Endodermal cell (in vitro differentiated cells): ENCODE measurements at regions not wholly inside any gene's neighbourhood (a gene's known extent, or its start where the extent isn't known, plus 50 kb on each side); places are given as distances from the start of the nearest gene placed in this dataset.

ENCODE experiments used
- DNase-seq: peaks from one replicate; pipeline ENCODE4 v3.0.0-alpha.2; 2017
- H3K27ac ChIP-seq: 2 replicates; pipeline ENCODE4 v1.5.1; 2013; ENCODE audit warnings: mild to moderate bottlenecking, low read depth, low read length, moderate library complexity
- H3K27me3 ChIP-seq: 2 replicates; pipeline ENCODE4 v1.6.1; 2013; ENCODE audit warnings: mild to moderate bottlenecking, low read length, moderate library complexity; ENCODE audit not compliant: insufficient read depth, control insufficient read depth, poor library complexity, severe bottlenecking
- H3K36me3 ChIP-seq: 2 replicates; pipeline ENCODE4 v1.7.0; 2013; ENCODE audit warnings: mild to moderate bottlenecking, low read length, moderate library complexity; ENCODE audit not compliant: control insufficient read depth, insufficient read depth
- H3K4me1 ChIP-seq: one replicate; pipeline ENCODE4 v1.7.0; 2013; ENCODE audit warnings: low read length; ENCODE audit not compliant: control insufficient read depth, insufficient read depth
- H3K4me3 ChIP-seq: 2 replicates; pipeline ENCODE4 v1.5.1; 2013; ENCODE audit warnings: mild to moderate bottlenecking, low read length, moderate library complexity
- H3K9ac ChIP-seq: 2 replicates; pipeline ENCODE4 v1.6.1; 2013; ENCODE audit warnings: mild to moderate bottlenecking, low read length, moderate library complexity; ENCODE audit not compliant: poor library complexity, severe bottlenecking; ENCODE audit errors: extremely low read depth
- H3K9me3 ChIP-seq: 2 replicates; pipeline ENCODE4 v1.6.1; 2013; ENCODE audit warnings: mild to moderate bottlenecking, low read length, moderate library complexity; ENCODE audit not compliant: control insufficient read depth
- H3K27ac Mint-ChIP-seq: 2 replicates; pipeline ENCODE4 v1.8.0; 2020; ENCODE audit warnings: mixed read lengths
- H3K27me3 Mint-ChIP-seq: 2 replicates; pipeline ENCODE4 v1.8.0; 2021; ENCODE audit warnings: mild to moderate bottlenecking, mixed read lengths; ENCODE audit not compliant: insufficient read depth
- H3K36me3 Mint-ChIP-seq: 2 replicates; pipeline ENCODE4 v1.8.0; 2020; ENCODE audit warnings: low read depth, mixed read lengths
- H3K4me1 Mint-ChIP-seq: 2 replicates; pipeline ENCODE4 v1.8.0; 2020; ENCODE audit warnings: mixed read lengths
- H3K4me3 Mint-ChIP-seq: 2 replicates; pipeline ENCODE4 v1.8.0; 2020; ENCODE audit warnings: mild to moderate bottlenecking, moderate library complexity, mixed read lengths
- H3K9me3 Mint-ChIP-seq: 2 replicates; pipeline ENCODE4 v1.8.0; 2020; ENCODE audit warnings: mild to moderate bottlenecking, mixed read lengths
- CTCF ChIP-seq: fragments of 200-600 bp; sonication (generic); conservative IDR thresholded peaks from 2 replicates; pipeline ENCODE4 v1.5.0; 2021; ENCODE audit warnings: antibody characterized with exemption, mild to moderate bottlenecking
- WGBS, 2 experiments: methylation state at CpG; one replicate each; pipeline versions ENCODE4 v1.1.5 to v1.1.7; 2013; ENCODE audit warnings: missing lambda C conversion rate in 2 of 2, mixed read lengths in 1 of 2; ENCODE audit not compliant: insufficient coverage in 1 of 2, insufficient read length in 1 of 2; 5-methylcytosine and 5-hydroxymethylcytosine counted together

- Mint-ChIP-seq H3K4me3 (no peak overlapping the region), H3K9me3 (no peaks in the 10 kb centered on the region), H3K27me3 (peaks cover 4% of the 10 kb centered on the region), H3K36me3 (no peaks in the 10 kb centered on the region), H3K4me1 (peaks cover 53% of the 10 kb centered on the region), H3K27ac (peak overlapping the region; percentile 78)
- Histone ChIP-seq H3K9ac (no peak overlapping the region), H3K4me1 (peaks cover 5% of the 10 kb centered on the region), H3K27ac (no peak overlapping the region), H3K27me3 (no peaks in the 10 kb centered on the region), H3K36me3 (no peaks in the 10 kb centered on the region), H3K9me3 (no peaks in the 10 kb centered on the region), H3K4me3 (no peak overlapping the region)
- peak; percentile 81 for DNase-seq
- TF ChIP-seq CTCF, result peak; percentile 44
- 73 to 84% methylated on average over 6 of the region's 6 CpGs for WGBS, 2 experiments
These were observed 68.8 kb upstream of the TSHZ3 start for GRCh38 chr19:31418055-31418454.

GRCh38 chr19:31418692-31419430 is 69.6 kb upstream of the TSHZ3 start:
- Histone ChIP-seq H3K9ac (no peak overlapping the region), H3K36me3 (no peaks in the 10 kb centered on the region), H3K4me3 (no peak overlapping the region), H3K4me1 (peaks cover 10% of the 10 kb centered on the region), H3K9me3 (no peaks in the 10 kb centered on the region), H3K27ac (no peak overlapping the region), H3K27me3 (no peaks in the 10 kb centered on the region)
- H3K27ac Mint-ChIP-seq, result peak overlapping the region; percentile 78
- H3K4me1 Mint-ChIP-seq, result peaks cover 57% of the 10 kb centered on the region
- no peaks in the 10 kb centered on the region for H3K36me3 Mint-ChIP-seq
- WGBS, 2 experiments, result 51 to 52% methylated on average over 6 to 8 of the region's 8 CpGs
- no peak for TF ChIP-seq CTCF
- no peak overlapping the region for H3K4me3 Mint-ChIP-seq
- no peaks in the 10 kb centered on the region for H3K9me3 Mint-ChIP-seq
- H3K27me3 Mint-ChIP-seq, result peaks cover 4% of the 10 kb centered on the region
- DNase-seq, result peak; percentile 91

DNA sequence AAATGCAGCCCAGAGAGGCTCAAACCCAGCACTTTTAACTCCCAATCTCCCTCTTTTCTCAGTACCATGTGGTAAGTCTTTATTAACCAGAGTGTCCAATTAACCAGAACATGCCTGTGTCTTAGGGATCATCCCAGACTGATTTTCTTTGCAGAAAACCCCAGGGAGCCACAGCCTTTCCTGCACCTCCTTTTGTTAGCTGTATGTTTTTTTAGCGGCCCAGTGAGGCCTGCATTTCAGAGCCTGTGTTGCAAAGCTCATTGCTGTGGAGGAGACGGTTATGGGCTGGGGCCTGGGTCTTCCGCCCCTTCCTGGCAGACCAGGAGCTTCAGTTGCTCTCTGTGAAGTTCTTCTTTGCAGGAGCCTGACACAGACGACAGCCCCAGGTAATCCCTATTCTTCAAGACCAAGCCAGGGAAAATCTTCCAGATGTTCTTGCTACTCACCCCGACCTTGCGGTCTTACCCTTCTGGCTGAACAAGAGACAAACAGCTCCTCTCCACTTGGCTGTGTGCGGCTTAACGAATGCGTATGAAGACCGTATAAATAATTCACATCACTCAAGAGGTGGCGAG is 70.7 kb upstream of the TSHZ3 start:
- TF ChIP-seq CTCF, result no peak
- Histone ChIP-seq H3K4me3 (no peak overlapping the region), H3K4me1 (peaks cover 13% of the 10 kb centered on the region), H3K9ac (no peak overlapping the region), H3K9me3 (no peaks in the 10 kb centered on the region), H3K36me3 (no peaks in the 10 kb centered on the region), H3K27ac (no peak overlapping the region), H3K27me3 (no peaks in the 10 kb centered on the region)
- WGBS, 2 experiments, result 67 to 81% methylated on average over 8 to 11 of the region's 11 CpGs
- Mint-ChIP-seq H3K27ac (peak overlapping the region; percentile 78), H3K9me3 (no peaks in the 10 kb centered on the region), H3K4me3 (no peak overlapping the region), H3K36me3 (no peaks in the 10 kb centered on the region), H3K27me3 (peaks cover 4% of the 10 kb centered on the region), H3K4me1 (peaks cover 68% of the 10 kb centered on the region)
- DNase-seq, result peak; percentile 64
